ENCODE measurements at regions not wholly inside any gene's neighbourhood (a gene's known extent, or its start where the extent isn't known, plus 50 kb on each side); places are given as distances from the start of the nearest gene placed in this dataset.

GRCh38 chr22:19663821-19664355 lies 50.4 kb upstream of the SEPTIN5 start:
- no peak overlapping the region for H2AFZ ChIP-seq
- H3K79me2 ChIP-seq: no peaks in the 10 kb centered on the region
- no peaks in the 10 kb centered on the region for H3K9me3 ChIP-seq (ENCODE audit: control insufficient read depth, low read length)
- H3K4me2 ChIP-seq (ENCODE audit: low read length): no peak overlapping the region
- H3K27me3 ChIP-seq (ENCODE audit: control insufficient read depth, insufficient read depth, low read length): no peaks in the 10 kb centered on the region
- H3K4me1 ChIP-seq: peaks cover 9% of the 10 kb centered on the region
- H3K27ac ChIP-seq: no peak overlapping the region
- no peaks in the 10 kb centered on the region for H3K36me3 ChIP-seq (ENCODE audit: control insufficient read depth, insufficient read depth, low read length)
- TF ChIP-seq CTCF (IDR thresholded peaks at IDR 0.05): no peak
- H3K9ac ChIP-seq: no peak overlapping the region
- H3K4me3 ChIP-seq (ENCODE audit: low read depth, low read length): no peak overlapping the region

GRCh38 chr22:19664406-19664805 lies 49.9 kb upstream of the SEPTIN5 start:
- no peak overlapping the region for H2AFZ ChIP-seq
- peaks cover 9% of the 10 kb centered on the region for H3K4me1 ChIP-seq
- no peaks in the 10 kb centered on the region for H3K36me3 ChIP-seq (ENCODE audit: control insufficient read depth, insufficient read depth, low read length)
- H3K9ac ChIP-seq: no peak overlapping the region
- no peaks in the 10 kb centered on the region for H3K9me3 ChIP-seq (ENCODE audit: control insufficient read depth, low read length)
- H3K27ac ChIP-seq: no peak overlapping the region
- no peaks in the 10 kb centered on the region for H3K79me2 ChIP-seq
- TF ChIP-seq CTCF (IDR thresholded peaks at IDR 0.05): no peak
- H3K4me3 ChIP-seq (ENCODE audit: low read depth, low read length): no peak overlapping the region
- no peaks in the 10 kb centered on the region for H3K27me3 ChIP-seq (ENCODE audit: control insufficient read depth, insufficient read depth, low read length)
- H3K4me2 ChIP-seq (ENCODE audit: low read length): no peak overlapping the region

Data from parathyroid adenoma (tissue), 2 donors.